Keratinocyte (primary cell): ENCODE measurements at regions not wholly inside any gene's neighbourhood (a gene's known extent, or its start where the extent isn't known, plus 50 kb on each side); places are given as distances from the start of the nearest gene placed in this dataset.

Experiments
- CTCF ChIP-seq, 3 experiments: IDR thresholded peaks in 1 of 3; conservative IDR thresholded peaks in 1 of 3; optimal IDR thresholded peaks in 1 of 3; 2 replicates in 2 of 3; 3 replicates in 1 of 3; pipeline versions ENCODE3 to v1.5.1; 2011; ENCODE audit warnings: low read length in 3 of 3, mild to moderate bottlenecking in 3 of 3, moderate library complexity in 2 of 3, control low read depth in 1 of 3, inconsistent platforms in 1 of 3; ENCODE audit not compliant: insufficient read depth in 2 of 3; ENCODE audit errors: extremely low read depth in 1 of 3
- EZH2 ChIP-seq: IDR thresholded peaks from one replicate; pipeline ENCODE4 v1.6.1; 2012; ENCODE audit warnings: inconsistent platforms, mild to moderate bottlenecking, low read length, moderate library complexity

- TF ChIP-seq EZH2 (no peak), CTCF (optimal IDR thresholded peaks at IDR 0.05 in 1 of 3, IDR thresholded peaks at IDR 0.05 in 1 of 3, conservative IDR thresholded peaks at IDR 0.05 in 1 of 3; ENCODE audit: extremely low read depth in 1 of 3, insufficient read depth in 2 of 3, low read length in 3 of 3) (no peak)
Measured at GRCh38 chr17:10999484-10999883, 161.6 kb upstream of the PIRT start.
